ENCODE measurements at regions not wholly inside any gene's neighbourhood (a gene's known extent, or its start where the extent isn't known, plus 50 kb on each side); places are given as distances from the start of the nearest gene placed in this dataset.

DNA sequence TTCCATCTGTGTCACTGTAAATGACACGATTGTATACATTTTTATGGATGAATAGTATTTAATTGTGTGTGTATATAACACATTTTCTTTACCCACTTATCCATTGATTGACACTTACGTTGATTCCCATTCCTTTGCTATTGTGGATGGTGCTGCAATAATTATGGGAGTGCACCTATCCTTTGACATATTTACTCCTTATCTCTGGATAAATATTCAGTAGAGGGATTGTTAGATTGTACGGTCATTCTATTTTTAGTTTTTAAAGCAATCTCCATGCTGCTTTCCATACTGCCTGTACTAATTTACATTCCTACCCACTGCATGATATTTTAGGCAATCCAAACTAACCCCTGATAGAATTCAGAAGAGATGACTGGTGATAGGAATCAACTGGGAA, 980.1 kb downstream of the FSTL5 start:
- DNase-seq, result no peak
- TF ChIP-seq, protein P1, sequence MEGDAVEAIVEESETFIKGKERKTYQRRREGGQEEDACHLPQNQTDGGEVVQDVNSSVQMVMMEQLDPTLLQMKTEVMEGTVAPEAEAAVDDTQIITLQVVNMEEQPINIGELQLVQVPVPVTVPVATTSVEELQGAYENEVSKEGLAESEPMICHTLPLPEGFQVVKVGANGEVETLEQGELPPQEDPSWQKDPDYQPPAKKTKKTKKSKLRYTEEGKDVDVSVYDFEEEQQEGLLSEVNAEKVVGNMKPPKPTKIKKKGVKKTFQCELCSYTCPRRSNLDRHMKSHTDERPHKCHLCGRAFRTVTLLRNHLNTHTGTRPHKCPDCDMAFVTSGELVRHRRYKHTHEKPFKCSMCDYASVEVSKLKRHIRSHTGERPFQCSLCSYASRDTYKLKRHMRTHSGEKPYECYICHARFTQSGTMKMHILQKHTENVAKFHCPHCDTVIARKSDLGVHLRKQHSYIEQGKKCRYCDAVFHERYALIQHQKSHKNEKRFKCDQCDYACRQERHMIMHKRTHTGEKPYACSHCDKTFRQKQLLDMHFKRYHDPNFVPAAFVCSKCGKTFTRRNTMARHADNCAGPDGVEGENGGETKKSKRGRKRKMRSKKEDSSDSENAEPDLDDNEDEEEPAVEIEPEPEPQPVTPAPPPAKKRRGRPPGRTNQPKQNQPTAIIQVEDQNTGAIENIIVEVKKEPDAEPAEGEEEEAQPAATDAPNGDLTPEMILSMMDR (IDR thresholded peaks at IDR 0.05), result no peak
- no peaks in the 10 kb centered on the region for H3K4me1 ChIP-seq (ENCODE audit: low read depth)
- no peaks in the 10 kb centered on the region for H3K36me3 ChIP-seq (ENCODE audit: low read depth)
- ATAC-seq, result no peak
- no peaks in the 10 kb centered on the region for H3K9me3 ChIP-seq
- intact Hi-C loops (cut with DNase I, micrococcal nuclease), result no loop called here
- H3K4me3 ChIP-seq, result no peak overlapping the region

DNA sequence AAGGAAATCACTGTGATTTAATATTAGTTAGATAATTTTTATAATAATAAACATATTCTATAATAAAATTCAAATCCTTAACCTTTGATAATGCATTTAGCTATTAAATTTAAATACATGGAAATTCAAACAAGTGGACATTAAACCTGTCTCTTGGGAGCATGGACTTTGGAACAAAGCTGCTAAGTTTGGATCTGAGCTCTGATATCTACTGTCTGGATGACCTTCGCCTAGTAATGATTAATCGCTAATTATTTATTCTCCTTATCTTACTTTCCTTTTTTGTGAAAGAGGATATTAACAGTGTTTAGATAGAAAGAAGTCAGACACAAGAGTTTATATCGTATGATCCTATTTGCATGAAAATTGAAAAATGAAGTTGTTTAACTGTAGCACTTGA, 980.9 kb downstream of the FSTL5 start:
- DNase-seq (no peak), ATAC-seq (no peak)
- intact Hi-C loops (cut with DNase I, micrococcal nuclease), result no loop called here
- no peak overlapping the region for H3K4me3 ChIP-seq
- no peaks in the 10 kb centered on the region for H3K9me3 ChIP-seq
- H3K4me1 ChIP-seq (ENCODE audit: low read depth), result no peaks in the 10 kb centered on the region
- TF ChIP-seq, protein P1 (IDR thresholded peaks at IDR 0.05), result no peak
- H3K36me3 ChIP-seq (ENCODE audit: low read depth), result no peaks in the 10 kb centered on the region

DNA sequence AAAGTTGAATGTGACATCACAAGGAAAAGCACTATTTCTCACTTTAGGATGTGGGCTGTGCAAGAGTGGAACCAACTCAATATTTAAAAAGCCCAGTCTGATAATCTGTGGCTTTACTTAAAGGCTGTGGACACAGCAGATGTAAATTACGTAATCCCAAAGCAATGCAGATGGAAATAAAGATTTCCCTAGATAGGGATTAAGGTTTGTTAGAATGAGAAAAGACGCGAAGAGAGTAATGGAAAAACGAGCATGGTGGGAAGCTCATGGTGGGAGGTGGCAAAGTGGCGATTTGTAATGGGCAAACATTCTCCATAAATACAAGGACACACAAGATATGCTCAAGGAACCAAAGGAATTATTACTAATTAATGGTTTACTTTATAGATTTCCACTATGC, 985.5 kb downstream of the FSTL5 start:
- DNase-seq (no peak), ATAC-seq (no peak)
- H3K36me3 ChIP-seq (ENCODE audit: low read depth), result no peaks in the 10 kb centered on the region
- no peaks in the 10 kb centered on the region for H3K4me1 ChIP-seq (ENCODE audit: low read depth)
- TF ChIP-seq, protein P1 (IDR thresholded peaks at IDR 0.05), result no peak
- H3K4me3 ChIP-seq, result no peak overlapping the region
- intact Hi-C loops (cut with DNase I, micrococcal nuclease), result no loop called here
- H3K9me3 ChIP-seq, result no peaks in the 10 kb centered on the region

DNA sequence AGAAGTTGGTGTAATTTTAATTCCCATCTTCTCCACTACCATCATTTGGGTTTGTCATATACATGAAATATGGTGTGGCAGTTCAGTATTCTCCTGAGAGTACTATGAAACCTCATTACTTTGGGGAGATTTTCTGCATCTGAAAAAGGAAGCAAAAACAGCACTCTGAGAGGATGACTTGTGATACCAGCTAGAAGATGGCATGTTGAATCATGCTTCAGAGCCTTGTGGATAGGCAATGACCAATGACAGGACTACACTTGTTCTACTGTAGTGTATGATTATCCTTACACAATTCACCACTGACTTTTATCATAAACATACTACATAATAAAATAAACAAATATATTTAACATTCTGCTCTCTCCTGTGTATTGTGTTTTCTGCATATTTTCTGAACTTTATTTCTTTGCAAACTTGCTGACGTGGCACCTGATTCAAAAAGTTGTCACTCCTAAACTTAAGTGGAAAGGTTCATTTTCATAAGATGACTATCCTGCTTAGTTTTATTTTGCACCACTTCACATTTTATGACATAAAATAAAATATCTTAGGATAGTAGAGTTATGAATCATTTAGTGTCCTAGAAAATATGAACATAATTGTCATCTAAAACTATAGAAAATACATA, 991.3 kb downstream of the FSTL5 start:
- no peaks in the 10 kb centered on the region for H3K9me3 ChIP-seq
- no peaks in the 10 kb centered on the region for H3K4me1 ChIP-seq (ENCODE audit: low read depth)
- H3K4me3 ChIP-seq, result no peak overlapping the region
- H3K36me3 ChIP-seq (ENCODE audit: low read depth), result no peaks in the 10 kb centered on the region
- intact Hi-C loops (cut with DNase I, micrococcal nuclease), result no loop called here
- DNase-seq (no peak), ATAC-seq (no peak)
- TF ChIP-seq, protein P1 (IDR thresholded peaks at IDR 0.05), result no peak

DNA sequence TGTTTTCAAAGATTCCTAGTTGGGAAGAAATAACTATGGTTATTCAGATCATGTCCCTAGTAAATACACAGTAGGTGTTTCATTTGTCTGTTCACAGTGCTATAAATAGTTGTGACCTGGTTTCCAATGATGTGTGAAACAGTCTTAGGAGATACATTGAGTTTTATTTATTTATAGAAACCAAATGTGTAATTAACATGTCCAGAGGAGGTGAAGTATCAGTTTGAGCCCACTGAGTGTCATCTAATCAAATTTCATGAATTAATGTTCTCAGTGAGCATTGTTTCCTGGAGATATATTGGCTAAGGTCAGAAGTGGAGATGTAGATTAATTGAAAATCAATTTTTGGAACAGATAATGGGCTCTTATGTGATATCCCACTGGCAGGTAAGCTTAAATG, 996.3 kb downstream of the FSTL5 start:
- no peaks in the 10 kb centered on the region for H3K9me3 ChIP-seq
- no peaks in the 10 kb centered on the region for H3K36me3 ChIP-seq (ENCODE audit: low read depth)
- DNase-seq (no peak), ATAC-seq (no peak)
- H3K4me1 ChIP-seq (ENCODE audit: low read depth), result no peaks in the 10 kb centered on the region
- intact Hi-C loops (cut with DNase I, micrococcal nuclease), result no loop called here
- no peak overlapping the region for H3K4me3 ChIP-seq
- TF ChIP-seq, protein P1 (IDR thresholded peaks at IDR 0.05), result no peak

DNA sequence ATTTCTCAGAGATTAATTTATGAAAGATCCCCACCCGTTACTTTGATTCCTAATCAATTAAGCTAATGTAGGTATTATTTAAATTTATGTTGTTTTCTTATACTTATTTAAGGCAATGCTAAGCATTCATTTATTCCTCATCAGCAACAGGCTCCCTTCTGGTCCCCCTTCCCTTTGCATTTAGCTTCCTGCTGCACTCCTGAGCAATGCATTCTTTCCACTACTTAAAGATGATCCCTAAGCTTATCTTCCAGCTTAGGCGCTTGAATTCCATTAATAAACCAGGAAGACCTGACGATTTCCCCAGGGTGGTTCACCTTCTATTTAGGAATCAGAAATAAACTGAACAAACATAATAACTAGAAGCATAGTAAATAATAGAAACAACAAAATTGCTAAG, 1003.1 kb downstream of the FSTL5 start:
- no peak for ATAC-seq
- H3K4me1 ChIP-seq (ENCODE audit: low read depth), result no peaks in the 10 kb centered on the region
- TF ChIP-seq, protein P1 (IDR thresholded peaks at IDR 0.05), result no peak
- H3K9me3 ChIP-seq, result no peaks in the 10 kb centered on the region
- no peaks in the 10 kb centered on the region for H3K36me3 ChIP-seq (ENCODE audit: low read depth)
- DNase-seq, result no peak
- H3K4me3 ChIP-seq, result no peak overlapping the region
- intact Hi-C loops (cut with DNase I, micrococcal nuclease), result no loop called here
